ENCODE measurements at regions not wholly inside any gene's neighbourhood (a gene's known extent, or its start where the extent isn't known, plus 50 kb on each side); places are given as distances from the start of the nearest gene placed in this dataset.

GRCh38 chr1:232207073-232207866 is 422.7 kb downstream of the SIPA1L2 start:
- H3K4me2 ChIP-seq, result no peak overlapping the region
- no peaks in the 10 kb centered on the region for H3K4me1 ChIP-seq (ENCODE audit: low read depth, poor library complexity, severe bottlenecking)
- no peaks in the 10 kb centered on the region for H3K36me3 ChIP-seq (ENCODE audit: insufficient read depth)
- no peak overlapping the region for H2AFZ ChIP-seq (ENCODE audit: low read depth)
- TF ChIP-seq, protein P1, sequence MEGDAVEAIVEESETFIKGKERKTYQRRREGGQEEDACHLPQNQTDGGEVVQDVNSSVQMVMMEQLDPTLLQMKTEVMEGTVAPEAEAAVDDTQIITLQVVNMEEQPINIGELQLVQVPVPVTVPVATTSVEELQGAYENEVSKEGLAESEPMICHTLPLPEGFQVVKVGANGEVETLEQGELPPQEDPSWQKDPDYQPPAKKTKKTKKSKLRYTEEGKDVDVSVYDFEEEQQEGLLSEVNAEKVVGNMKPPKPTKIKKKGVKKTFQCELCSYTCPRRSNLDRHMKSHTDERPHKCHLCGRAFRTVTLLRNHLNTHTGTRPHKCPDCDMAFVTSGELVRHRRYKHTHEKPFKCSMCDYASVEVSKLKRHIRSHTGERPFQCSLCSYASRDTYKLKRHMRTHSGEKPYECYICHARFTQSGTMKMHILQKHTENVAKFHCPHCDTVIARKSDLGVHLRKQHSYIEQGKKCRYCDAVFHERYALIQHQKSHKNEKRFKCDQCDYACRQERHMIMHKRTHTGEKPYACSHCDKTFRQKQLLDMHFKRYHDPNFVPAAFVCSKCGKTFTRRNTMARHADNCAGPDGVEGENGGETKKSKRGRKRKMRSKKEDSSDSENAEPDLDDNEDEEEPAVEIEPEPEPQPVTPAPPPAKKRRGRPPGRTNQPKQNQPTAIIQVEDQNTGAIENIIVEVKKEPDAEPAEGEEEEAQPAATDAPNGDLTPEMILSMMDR (conservative IDR thresholded peaks at IDR 0.05; ENCODE audit: low read depth, low read length), result no peak
- no peaks in the 10 kb centered on the region for H4K20me1 ChIP-seq (ENCODE audit: insufficient read depth)
- no peak overlapping the region for H3K27ac ChIP-seq
- no peak overlapping the region for H3K4me3 ChIP-seq (IDR thresholded peaks at IDR 0.05; ENCODE audit: insufficient read depth, low read depth, low read length)
- H3K79me2 ChIP-seq (ENCODE audit: insufficient read depth, low read depth), result no peaks in the 10 kb centered on the region
- no peaks in the 10 kb centered on the region for H3K27me3 ChIP-seq (ENCODE audit: insufficient read depth, low read depth)
- H3K9ac ChIP-seq, result no peak overlapping the region

DNA sequence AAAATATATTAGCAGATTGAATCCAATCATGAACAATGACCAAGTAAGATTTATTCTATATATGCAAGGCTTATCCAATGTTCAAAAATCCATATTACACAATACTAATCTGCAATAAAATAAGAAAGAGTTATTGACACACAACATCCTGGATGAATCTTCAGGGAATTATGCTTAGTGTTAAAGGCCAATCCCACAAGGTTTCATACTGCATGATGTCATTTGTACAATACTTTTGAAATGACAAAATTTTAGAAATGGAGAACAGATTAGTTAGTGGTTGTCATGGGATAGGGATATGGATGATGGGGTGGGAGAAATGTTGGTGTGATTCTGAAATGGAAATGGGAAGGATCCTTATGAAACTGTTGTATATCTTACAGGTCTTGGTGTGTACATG is 425.7 kb downstream of the SIPA1L2 start:
- no peaks in the 10 kb centered on the region for H3K4me1 ChIP-seq (ENCODE audit: low read depth, poor library complexity, severe bottlenecking)
- H3K9ac ChIP-seq, result no peak overlapping the region
- no peaks in the 10 kb centered on the region for H4K20me1 ChIP-seq (ENCODE audit: insufficient read depth)
- TF ChIP-seq, protein P1 (conservative IDR thresholded peaks at IDR 0.05; ENCODE audit: low read depth, low read length), result no peak
- no peak overlapping the region for H2AFZ ChIP-seq (ENCODE audit: low read depth)
- no peaks in the 10 kb centered on the region for H3K27me3 ChIP-seq (ENCODE audit: insufficient read depth, low read depth)
- no peaks in the 10 kb centered on the region for H3K36me3 ChIP-seq (ENCODE audit: insufficient read depth)
- no peak overlapping the region for H3K4me2 ChIP-seq
- no peak overlapping the region for H3K27ac ChIP-seq
- H3K79me2 ChIP-seq (ENCODE audit: insufficient read depth, low read depth), result no peaks in the 10 kb centered on the region
- no peak overlapping the region for H3K4me3 ChIP-seq (IDR thresholded peaks at IDR 0.05; ENCODE audit: insufficient read depth, low read depth, low read length)

GRCh38 chr1:232201024-232201423 is 428.9 kb downstream of the SIPA1L2 start:
- Histone ChIP-seq H3K9ac (no peak overlapping the region), H3K4me2 (no peak overlapping the region), H3K27me3 (ENCODE audit: insufficient read depth, low read depth) (no peaks in the 10 kb centered on the region), H3K4me3 (IDR thresholded peaks at IDR 0.05; ENCODE audit: insufficient read depth, low read depth, low read length) (no peak overlapping the region), H3K79me2 (ENCODE audit: insufficient read depth, low read depth) (no peaks in the 10 kb centered on the region), H4K20me1 (ENCODE audit: insufficient read depth) (no peaks in the 10 kb centered on the region), H3K36me3 (ENCODE audit: insufficient read depth) (no peaks in the 10 kb centered on the region), H3K4me1 (ENCODE audit: low read depth, poor library complexity, severe bottlenecking) (no peaks in the 10 kb centered on the region), H3K27ac (no peak overlapping the region), H2AFZ (ENCODE audit: low read depth) (no peak overlapping the region)
- TF ChIP-seq, protein P1 (conservative IDR thresholded peaks at IDR 0.05; ENCODE audit: low read depth, low read length), result no peak

DNA sequence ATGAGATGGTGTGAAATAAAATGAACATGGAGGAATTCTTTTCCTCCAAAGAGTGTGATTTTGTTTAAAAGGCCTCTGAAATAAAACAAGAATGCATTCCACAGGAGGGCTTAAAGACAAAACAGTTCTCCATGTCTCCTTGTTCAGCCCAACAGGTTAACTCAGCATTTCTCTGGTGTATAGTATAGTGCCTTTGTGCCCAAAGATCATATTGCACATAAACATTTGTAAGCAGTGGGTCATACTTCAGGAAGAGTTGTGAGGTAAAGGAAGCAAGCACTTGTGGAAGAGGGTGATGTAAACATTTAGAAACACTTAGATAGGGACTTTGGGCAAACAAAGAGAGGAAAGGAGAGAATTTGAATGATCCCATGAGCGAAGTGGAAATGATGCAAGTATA is 433.9 kb downstream of the SIPA1L2 start:
- no peaks in the 10 kb centered on the region for H4K20me1 ChIP-seq (ENCODE audit: insufficient read depth)
- H3K4me1 ChIP-seq (ENCODE audit: low read depth, poor library complexity, severe bottlenecking), result no peaks in the 10 kb centered on the region
- H3K4me2 ChIP-seq, result no peak overlapping the region
- no peak overlapping the region for H3K4me3 ChIP-seq (IDR thresholded peaks at IDR 0.05; ENCODE audit: insufficient read depth, low read depth, low read length)
- H3K79me2 ChIP-seq (ENCODE audit: insufficient read depth, low read depth), result no peaks in the 10 kb centered on the region
- H3K9ac ChIP-seq, result no peak overlapping the region
- no peaks in the 10 kb centered on the region for H3K27me3 ChIP-seq (ENCODE audit: insufficient read depth, low read depth)
- no peak overlapping the region for H2AFZ ChIP-seq (ENCODE audit: low read depth)
- no peak overlapping the region for H3K27ac ChIP-seq
- H3K36me3 ChIP-seq (ENCODE audit: insufficient read depth), result no peaks in the 10 kb centered on the region
- TF ChIP-seq, protein P1 (conservative IDR thresholded peaks at IDR 0.05; ENCODE audit: low read depth, low read length), result no peak
